C4-2B (cell line): ENCODE measurements at regions not wholly inside any gene's neighbourhood (a gene's known extent, or its start where the extent isn't known, plus 50 kb on each side); places are given as distances from the start of the nearest gene placed in this dataset.

Source experiments
- CTCF ChIP-seq: fragments of 450-650 bp; conservative IDR thresholded peaks from 2 replicates; pipeline ENCODE4 v1.5.1; 2017; ENCODE audit warnings: mild to moderate bottlenecking
- ZFX ChIP-seq: fragments of 450-650 bp; IDR thresholded peaks from 2 replicates; pipeline ENCODE4 v1.6.1; 2017

GRCh38 chr14:53456931-53457330, 303.8 kb upstream of the DDHD1 start:
- TF ChIP-seq CTCF (no peak), ZFX (no peak)
